ENCODE measurements at regions not wholly inside any gene's neighbourhood (a gene's known extent, or its start where the extent isn't known, plus 50 kb on each side); places are given as distances from the start of the nearest gene placed in this dataset.

- no peak for DNase-seq
Measured at GRCh38 chr12:31867292-31867691, 91.9 kb upstream of the RESF1 start.

- DNase-seq: no peak
Measured at GRCh38 chr12:31866523-31866922, 92.7 kb upstream of the RESF1 start.

- no peak for DNase-seq
Measured at GRCh38 chr12:31865023-31865422, 94.2 kb upstream of the RESF1 start.

GRCh38 chr12:31861360-31861759 is 97.9 kb upstream of the RESF1 start:
- DNase-seq: no peak

GRCh38 chr12:31860401-31860800 is 98.8 kb upstream of the RESF1 start:
- no peak for DNase-seq

- DNase-seq: peak in 1 of 2 donors; percentile 48
Measured at GRCh38 chr12:31859232-31859977, 99.8 kb upstream of the RESF1 start.

GRCh38 chr12:31855427-31855826 is 103.8 kb upstream of the RESF1 start:
- DNase-seq: no peak

- no peak for DNase-seq
Measured at GRCh38 chr12:31853977-31854376, 105.2 kb upstream of the RESF1 start.

- DNase-seq: no peak
Measured at GRCh38 chr12:31853520-31853919, 105.7 kb upstream of the RESF1 start.

GRCh38 chr12:31850268-31850667 is 108.9 kb upstream of the RESF1 start:
- DNase-seq: no peak

- DNase-seq: no peak
Measured at GRCh38 chr12:31849090-31849687, 110.0 kb upstream of the RESF1 start.

GRCh38 chr12:31846405-31846804 is 112.8 kb upstream of the RESF1 start:
- no peak for DNase-seq

GRCh38 chr12:31845613-31846322 is 113.4 kb upstream of the RESF1 start:
- no peak for DNase-seq

- no peak for DNase-seq
Measured at GRCh38 chr12:31843398-31844095, 114.7 kb upstream of the AMN1 start.

- DNase-seq: no peak
Measured at GRCh38 chr12:31837913-31838312, 109.1 kb upstream of the AMN1 start.

- DNase-seq: no peak
Measured at GRCh38 chr12:31835276-31835882, 106.6 kb upstream of the AMN1 start.

- DNase-seq: no peak
Measured at GRCh38 chr12:31834150-31834549, 105.3 kb upstream of the AMN1 start.

- DNase-seq: peak; percentile 61 to 70
Measured at GRCh38 chr12:31832740-31833729, 104.2 kb upstream of the AMN1 start.

- peak in 1 of 2 donors; percentile 17 for DNase-seq
Measured at GRCh38 chr12:31828071-31828470, 99.2 kb upstream of the AMN1 start.

- no peak for DNase-seq
Measured at GRCh38 chr12:31822761-31823160, 93.9 kb upstream of the AMN1 start.

GRCh38 chr12:31821484-31821883 is 92.7 kb upstream of the AMN1 start:
- DNase-seq: no peak

- DNase-seq: no peak
Measured at GRCh38 chr12:31820832-31821231, 92.0 kb upstream of the AMN1 start.

All from CD4-positive, alpha-beta T cell treated with Interferon alpha-2 for 1 hour (primary cell).